ENCODE measurements at regions not wholly inside any gene's neighbourhood (a gene's known extent, or its start where the extent isn't known, plus 50 kb on each side); places are given as distances from the start of the nearest gene placed in this dataset.

DNA sequence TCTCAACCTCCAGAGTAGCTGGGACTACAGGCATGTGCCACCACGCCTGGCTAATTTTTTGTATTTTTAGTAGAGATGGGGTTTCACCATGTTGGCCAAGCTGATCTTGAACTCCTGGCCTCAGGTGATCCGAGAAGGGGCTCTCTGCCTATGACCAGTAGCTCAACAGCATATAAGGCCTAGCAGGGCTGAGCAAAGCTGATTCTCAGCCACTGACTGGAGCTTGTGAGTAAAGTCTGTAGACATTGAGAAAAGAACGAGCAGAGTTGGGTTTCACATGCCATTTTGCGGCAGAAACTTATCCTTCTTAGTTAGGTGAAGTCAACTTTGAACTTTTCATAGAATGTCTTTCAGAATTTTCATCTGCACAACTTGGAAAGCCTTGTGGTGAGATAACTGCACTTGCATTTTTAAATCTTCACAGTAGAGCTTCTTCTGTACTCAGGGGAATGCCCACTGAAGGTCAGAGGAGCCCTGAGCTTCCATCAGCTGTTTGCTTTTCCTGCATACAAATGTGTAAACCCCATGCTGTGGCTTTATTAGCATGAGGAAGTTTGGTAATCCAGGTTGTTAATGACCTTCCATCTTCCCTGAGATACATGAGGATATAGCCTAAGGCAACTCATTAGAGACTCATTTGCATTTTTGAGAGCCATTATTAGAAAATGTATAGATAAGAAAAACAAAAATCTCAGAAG lies 602.4 kb downstream of the METTL4 start:
- Histone ChIP-seq H3K9me3 (ENCODE audit: severe bottlenecking) (no peaks in the 10 kb centered on the region), H3K36me3 (no peaks in the 10 kb centered on the region), H3K27ac (no peak overlapping the region), H3K4me3 (ENCODE audit: low read depth, low read length) (no peak overlapping the region), H3K27me3 (ENCODE audit: insufficient read depth, low read depth, severe bottlenecking) (no peaks in the 10 kb centered on the region)
- DNase-seq = no peak
- TF ChIP-seq, protein P1, sequence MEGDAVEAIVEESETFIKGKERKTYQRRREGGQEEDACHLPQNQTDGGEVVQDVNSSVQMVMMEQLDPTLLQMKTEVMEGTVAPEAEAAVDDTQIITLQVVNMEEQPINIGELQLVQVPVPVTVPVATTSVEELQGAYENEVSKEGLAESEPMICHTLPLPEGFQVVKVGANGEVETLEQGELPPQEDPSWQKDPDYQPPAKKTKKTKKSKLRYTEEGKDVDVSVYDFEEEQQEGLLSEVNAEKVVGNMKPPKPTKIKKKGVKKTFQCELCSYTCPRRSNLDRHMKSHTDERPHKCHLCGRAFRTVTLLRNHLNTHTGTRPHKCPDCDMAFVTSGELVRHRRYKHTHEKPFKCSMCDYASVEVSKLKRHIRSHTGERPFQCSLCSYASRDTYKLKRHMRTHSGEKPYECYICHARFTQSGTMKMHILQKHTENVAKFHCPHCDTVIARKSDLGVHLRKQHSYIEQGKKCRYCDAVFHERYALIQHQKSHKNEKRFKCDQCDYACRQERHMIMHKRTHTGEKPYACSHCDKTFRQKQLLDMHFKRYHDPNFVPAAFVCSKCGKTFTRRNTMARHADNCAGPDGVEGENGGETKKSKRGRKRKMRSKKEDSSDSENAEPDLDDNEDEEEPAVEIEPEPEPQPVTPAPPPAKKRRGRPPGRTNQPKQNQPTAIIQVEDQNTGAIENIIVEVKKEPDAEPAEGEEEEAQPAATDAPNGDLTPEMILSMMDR (IDR thresholded peaks at IDR 0.05; ENCODE audit: low read depth, low read length) = no peak

GRCh38 chr18:1976484-1976883 lies 594.8 kb downstream of the METTL4 start:
- no peaks in the 10 kb centered on the region for H3K9me3 ChIP-seq (ENCODE audit: severe bottlenecking)
- no peaks in the 10 kb centered on the region for H3K36me3 ChIP-seq
- H3K4me3 ChIP-seq (ENCODE audit: low read depth, low read length) = no peak overlapping the region
- DNase-seq = no peak
- TF ChIP-seq, protein P1 (IDR thresholded peaks at IDR 0.05; ENCODE audit: low read depth, low read length) = no peak
- no peak overlapping the region for H3K27ac ChIP-seq
- no peaks in the 10 kb centered on the region for H3K27me3 ChIP-seq (ENCODE audit: insufficient read depth, low read depth, severe bottlenecking)

DNA sequence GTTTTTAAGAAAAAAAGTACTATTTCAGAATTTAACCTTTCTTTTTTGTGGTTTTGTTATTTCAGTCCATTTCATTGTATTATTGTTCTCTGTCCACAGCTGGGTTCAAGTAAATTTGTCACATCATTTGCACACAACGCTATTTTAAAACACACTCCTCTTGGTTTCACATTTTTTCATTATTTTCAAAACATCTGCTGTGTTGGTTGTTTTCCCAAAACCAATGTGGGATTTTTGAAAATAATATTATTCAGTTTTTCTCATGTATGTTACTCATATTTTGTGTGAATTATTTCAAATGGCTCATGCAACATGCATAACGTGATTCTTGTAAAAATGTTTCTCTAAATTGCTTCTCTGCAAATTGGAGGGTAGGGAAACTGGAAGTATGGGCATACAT lies 589.2 kb downstream of the METTL4 start:
- TF ChIP-seq, protein P1 (IDR thresholded peaks at IDR 0.05; ENCODE audit: low read depth, low read length) = no peak
- H3K9me3 ChIP-seq (ENCODE audit: severe bottlenecking) = no peaks in the 10 kb centered on the region
- no peak overlapping the region for H3K4me3 ChIP-seq (ENCODE audit: low read depth, low read length)
- no peaks in the 10 kb centered on the region for H3K27me3 ChIP-seq (ENCODE audit: insufficient read depth, low read depth, severe bottlenecking)
- no peak for DNase-seq
- H3K27ac ChIP-seq = no peak overlapping the region
- H3K36me3 ChIP-seq = no peaks in the 10 kb centered on the region

DNA sequence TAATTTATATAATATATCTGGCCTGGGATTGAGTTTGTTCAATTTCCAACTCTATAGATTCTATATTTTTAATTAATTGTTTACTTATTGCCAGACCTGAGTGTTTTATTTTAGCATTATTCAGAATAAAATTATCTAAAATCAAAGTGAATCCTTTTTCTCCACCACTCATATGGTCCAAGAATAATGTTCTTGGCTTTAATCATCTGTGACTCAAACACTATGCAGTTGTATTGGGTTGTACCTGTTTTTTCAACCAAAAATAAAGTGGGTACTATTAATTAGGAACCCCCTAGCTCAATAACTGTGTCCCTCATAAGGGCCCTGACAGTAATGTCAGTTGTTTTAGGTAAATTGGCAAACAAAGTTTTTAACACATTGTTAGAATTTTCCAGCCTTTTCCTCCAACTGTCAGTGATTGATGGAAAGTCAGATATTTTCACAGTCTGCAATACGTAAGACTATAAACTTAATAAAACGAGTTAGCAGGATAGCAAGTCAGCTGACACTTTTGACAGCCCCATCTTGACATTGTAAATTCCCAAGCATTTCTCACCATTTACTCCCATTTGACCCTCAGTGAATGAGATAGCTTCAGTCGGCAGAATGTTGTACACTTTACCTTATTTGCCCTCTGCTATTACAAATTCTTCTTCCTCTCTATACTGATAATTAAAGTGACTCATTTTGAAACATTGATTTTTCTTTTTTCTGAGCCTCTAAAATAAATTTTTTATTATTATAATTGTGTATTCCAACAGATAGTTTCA lies 587.4 kb downstream of the METTL4 start:
- TF ChIP-seq, protein P1 (IDR thresholded peaks at IDR 0.05; ENCODE audit: low read depth, low read length) = no peak
- Histone ChIP-seq H3K27ac (no peak overlapping the region), H3K4me3 (ENCODE audit: low read depth, low read length) (no peak overlapping the region), H3K36me3 (no peaks in the 10 kb centered on the region), H3K27me3 (ENCODE audit: insufficient read depth, low read depth, severe bottlenecking) (no peaks in the 10 kb centered on the region), H3K9me3 (ENCODE audit: severe bottlenecking) (no peaks in the 10 kb centered on the region)
- DNase-seq = no peak

DNA sequence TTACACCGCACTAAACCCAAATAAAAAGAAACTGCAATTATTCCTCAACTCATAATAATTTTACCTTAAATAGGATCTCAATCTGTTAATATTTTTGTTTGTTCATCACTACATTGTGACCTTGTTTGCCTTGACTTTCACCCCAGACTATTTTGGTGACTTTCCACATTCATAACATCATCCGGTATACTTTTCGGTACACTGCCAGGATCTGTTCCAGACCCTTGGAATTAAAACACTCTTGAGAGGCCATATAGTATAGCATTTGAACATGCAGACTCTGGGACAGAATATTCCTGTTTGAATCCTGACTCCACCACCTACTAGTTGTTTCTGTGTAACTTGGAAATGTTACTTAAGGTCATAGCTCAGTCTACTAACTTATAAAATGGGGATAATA lies 577.4 kb downstream of the METTL4 start:
- TF ChIP-seq, protein P1 (IDR thresholded peaks at IDR 0.05; ENCODE audit: low read depth, low read length) = no peak
- Histone ChIP-seq H3K9me3 (ENCODE audit: severe bottlenecking) (no peaks in the 10 kb centered on the region), H3K4me3 (ENCODE audit: low read depth, low read length) (no peak overlapping the region), H3K27ac (no peak overlapping the region), H3K36me3 (no peaks in the 10 kb centered on the region), H3K27me3 (ENCODE audit: insufficient read depth, low read depth, severe bottlenecking) (no peaks in the 10 kb centered on the region)
- DNase-seq = no peak
